ENCODE measurements at regions not wholly inside any gene's neighbourhood (a gene's known extent, or its start where the extent isn't known, plus 50 kb on each side); places are given as distances from the start of the nearest gene placed in this dataset.

- TF ChIP-seq, protein P1, sequence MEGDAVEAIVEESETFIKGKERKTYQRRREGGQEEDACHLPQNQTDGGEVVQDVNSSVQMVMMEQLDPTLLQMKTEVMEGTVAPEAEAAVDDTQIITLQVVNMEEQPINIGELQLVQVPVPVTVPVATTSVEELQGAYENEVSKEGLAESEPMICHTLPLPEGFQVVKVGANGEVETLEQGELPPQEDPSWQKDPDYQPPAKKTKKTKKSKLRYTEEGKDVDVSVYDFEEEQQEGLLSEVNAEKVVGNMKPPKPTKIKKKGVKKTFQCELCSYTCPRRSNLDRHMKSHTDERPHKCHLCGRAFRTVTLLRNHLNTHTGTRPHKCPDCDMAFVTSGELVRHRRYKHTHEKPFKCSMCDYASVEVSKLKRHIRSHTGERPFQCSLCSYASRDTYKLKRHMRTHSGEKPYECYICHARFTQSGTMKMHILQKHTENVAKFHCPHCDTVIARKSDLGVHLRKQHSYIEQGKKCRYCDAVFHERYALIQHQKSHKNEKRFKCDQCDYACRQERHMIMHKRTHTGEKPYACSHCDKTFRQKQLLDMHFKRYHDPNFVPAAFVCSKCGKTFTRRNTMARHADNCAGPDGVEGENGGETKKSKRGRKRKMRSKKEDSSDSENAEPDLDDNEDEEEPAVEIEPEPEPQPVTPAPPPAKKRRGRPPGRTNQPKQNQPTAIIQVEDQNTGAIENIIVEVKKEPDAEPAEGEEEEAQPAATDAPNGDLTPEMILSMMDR (IDR thresholded peaks at IDR 0.05): no peak
- no peak for TF ChIP-seq EZH2phosphoT487 (IDR thresholded peaks at IDR 0.05)
Measured at GRCh38 chr21:28590026-28590425, 402.7 kb downstream of the LTN1 start.
